MCF 10A (cell line): ENCODE measurements at regions not wholly inside any gene's neighbourhood (a gene's known extent, or its start where the extent isn't known, plus 50 kb on each side); places are given as distances from the start of the nearest gene placed in this dataset.

ENCODE experiments used
- BruUV-seq: library from RNA; stranded (reverse); fragments of 400-500 nt; replicated peaks from 2 replicates; lab custom pipeline; 2021; lab: Mats Ljungman, UMichigan
- CTCF ChIA-PET: fragments of 300-600 bp; sonication (Branson Sonifier 250); formaldehyde crosslinking; extraction: SDS; loops from one replicate; lab custom pipeline; 2021; ENCODE audit warnings: antibody characterized with exemption, inconsistent platforms; lab: Yijun Ruan, JAX
- POLR2A ChIA-PET: fragments of 300-600, 350-650 bp; sonication (Branson Sonifier 250); formaldehyde crosslinking; extraction: SDS; loops from one replicate; lab custom pipeline; 2020; ENCODE audit warnings: antibody characterized with exemption, inconsistent platforms; lab: Yijun Ruan, JAX
- DNase-seq: peaks from one replicate; pipeline ENCODE4 v3.0.0-alpha.2; 2018; ENCODE audit not compliant: unreplicated experiment
- H3K27ac Mint-ChIP-seq: one replicate; pipeline ENCODE4 v1.8.0; 2022; ENCODE audit warnings: mild to moderate bottlenecking, low read depth, mixed read lengths; ENCODE audit not compliant: unreplicated experiment
- H3K27me3 Mint-ChIP-seq: one replicate; pipeline ENCODE4 v1.8.0; 2022; ENCODE audit warnings: mixed read lengths; ENCODE audit not compliant: insufficient read depth, unreplicated experiment
- H3K36me3 Mint-ChIP-seq: one replicate; pipeline ENCODE4 v1.8.0; 2022; ENCODE audit warnings: mild to moderate bottlenecking, moderate library complexity, mixed read lengths; ENCODE audit not compliant: insufficient read depth, unreplicated experiment
- H3K4me1 Mint-ChIP-seq: one replicate; pipeline ENCODE4 v1.8.0; 2022; ENCODE audit warnings: mixed read lengths; ENCODE audit not compliant: insufficient read depth, unreplicated experiment
- H3K4me3 Mint-ChIP-seq: one replicate; pipeline ENCODE4 v1.8.0; 2022; ENCODE audit warnings: mild to moderate bottlenecking, moderate library complexity, mixed read lengths; ENCODE audit not compliant: unreplicated experiment
- H3K9me3 Mint-ChIP-seq: one replicate; pipeline ENCODE4 v1.8.0; 2022; ENCODE audit warnings: mixed read lengths; ENCODE audit not compliant: unreplicated experiment
- intact Hi-C: fragments of 100-400 bp; cut with micrococcal nuclease; formaldehyde crosslinking; loops from 2 replicates; pipeline ENCODE4 v1.14.1; 2022
- TF ChIP-seq, protein P1 (sequence below): fragments of 200-600 bp; IDR thresholded peaks from one replicate; pipeline ENCODE4 v1.8.0; 2022; ENCODE audit warnings: antibody characterized with exemption, mild to moderate bottlenecking; ENCODE audit not compliant: unreplicated experiment

GRCh38 chr1:81330111-81330510, 470.6 kb upstream of the ADGRL2 start:
- DNase-seq = no peak
- TF ChIP-seq, protein P1, sequence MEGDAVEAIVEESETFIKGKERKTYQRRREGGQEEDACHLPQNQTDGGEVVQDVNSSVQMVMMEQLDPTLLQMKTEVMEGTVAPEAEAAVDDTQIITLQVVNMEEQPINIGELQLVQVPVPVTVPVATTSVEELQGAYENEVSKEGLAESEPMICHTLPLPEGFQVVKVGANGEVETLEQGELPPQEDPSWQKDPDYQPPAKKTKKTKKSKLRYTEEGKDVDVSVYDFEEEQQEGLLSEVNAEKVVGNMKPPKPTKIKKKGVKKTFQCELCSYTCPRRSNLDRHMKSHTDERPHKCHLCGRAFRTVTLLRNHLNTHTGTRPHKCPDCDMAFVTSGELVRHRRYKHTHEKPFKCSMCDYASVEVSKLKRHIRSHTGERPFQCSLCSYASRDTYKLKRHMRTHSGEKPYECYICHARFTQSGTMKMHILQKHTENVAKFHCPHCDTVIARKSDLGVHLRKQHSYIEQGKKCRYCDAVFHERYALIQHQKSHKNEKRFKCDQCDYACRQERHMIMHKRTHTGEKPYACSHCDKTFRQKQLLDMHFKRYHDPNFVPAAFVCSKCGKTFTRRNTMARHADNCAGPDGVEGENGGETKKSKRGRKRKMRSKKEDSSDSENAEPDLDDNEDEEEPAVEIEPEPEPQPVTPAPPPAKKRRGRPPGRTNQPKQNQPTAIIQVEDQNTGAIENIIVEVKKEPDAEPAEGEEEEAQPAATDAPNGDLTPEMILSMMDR = no peak
- no TSS peak for BruUV-seq
- intact Hi-C loops = no loop called here
- peaks cover 8% of the 10 kb centered on the region for H3K4me1 Mint-ChIP-seq
- no peaks in the 10 kb centered on the region for H3K27me3 Mint-ChIP-seq
- ChIA-PET CTCF (interaction anchor here (1.0 kb wide), 1 partner anchor 155 kb away, joined by 3 read pairs; no protein-coding TSS in a partner anchor), POLR2A (no interaction called here)
- H3K36me3 Mint-ChIP-seq = no peaks in the 10 kb centered on the region
- H3K27ac Mint-ChIP-seq = no peak overlapping the region
- H3K9me3 Mint-ChIP-seq = no peaks in the 10 kb centered on the region
- H3K4me3 Mint-ChIP-seq = no peak overlapping the region

GRCh38 chr1:81329041-81329440, 471.7 kb upstream of the ADGRL2 start:
- DNase-seq = no peak
- H3K27me3 Mint-ChIP-seq = no peaks in the 10 kb centered on the region
- no peak overlapping the region for H3K27ac Mint-ChIP-seq
- TF ChIP-seq, protein P1 = no peak
- H3K4me1 Mint-ChIP-seq = peaks cover 8% of the 10 kb centered on the region
- intact Hi-C loops = no loop called here
- CTCF ChIA-PET = no interaction called here
- POLR2A ChIA-PET = interaction anchor here (0.5 kb wide), 1 partner anchor 721 kb away, joined by 3 read pairs; no protein-coding TSS in a partner anchor
- H3K4me3 Mint-ChIP-seq = no peak overlapping the region
- no TSS peak for BruUV-seq
- H3K36me3 Mint-ChIP-seq = no peaks in the 10 kb centered on the region
- H3K9me3 Mint-ChIP-seq = no peaks in the 10 kb centered on the region

- no peaks in the 10 kb centered on the region for H3K36me3 Mint-ChIP-seq
- no peak overlapping the region for H3K4me3 Mint-ChIP-seq
- H3K9me3 Mint-ChIP-seq = no peaks in the 10 kb centered on the region
- no peak for DNase-seq
- intact Hi-C loops = no loop called here
- H3K27me3 Mint-ChIP-seq = no peaks in the 10 kb centered on the region
- no peak overlapping the region for H3K27ac Mint-ChIP-seq
- ChIA-PET CTCF (interaction anchor here (0.6 kb wide), 1 partner anchor 397 kb away, joined by 3 read pairs; no protein-coding TSS in a partner anchor), POLR2A (no interaction called here)
- peaks cover 14% of the 10 kb centered on the region for H3K4me1 Mint-ChIP-seq
- BruUV-seq = no TSS peak
- TF ChIP-seq, protein P1 = no peak
These were observed 473.0 kb upstream of the ADGRL2 start for GRCh38 chr1:81327743-81328142.

DNA sequence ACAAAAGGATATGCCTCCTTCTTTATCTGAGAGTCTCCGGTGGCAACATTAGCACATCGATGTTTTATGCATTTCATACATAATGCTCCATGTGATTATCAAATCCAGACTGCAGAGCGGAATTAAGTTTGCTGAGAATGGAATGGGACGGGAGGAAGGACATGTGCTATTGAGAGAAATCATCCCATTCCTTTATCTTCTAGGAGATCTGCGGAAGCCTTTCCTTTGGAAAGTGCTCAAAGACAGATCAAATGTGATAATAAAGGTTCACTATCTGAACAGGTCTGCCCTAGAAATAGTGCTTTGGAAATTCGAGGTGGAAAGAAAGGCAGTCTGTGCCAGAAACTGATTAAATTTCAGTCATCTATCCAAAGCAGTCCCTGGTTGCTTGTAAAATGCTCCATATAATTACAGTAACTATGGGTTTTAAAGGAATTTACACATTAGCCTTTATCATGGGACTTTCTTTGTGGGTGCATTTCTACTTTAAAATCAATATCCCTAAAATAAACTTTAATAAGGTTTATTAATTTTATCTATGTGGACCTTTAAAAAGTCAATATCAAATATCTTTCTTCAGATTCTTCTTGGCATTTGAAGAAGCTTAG, 473.5 kb upstream of the ADGRL2 start:
- Mint-ChIP-seq H3K4me1 (peaks cover 14% of the 10 kb centered on the region), H3K27me3 (no peaks in the 10 kb centered on the region), H3K4me3 (no peak overlapping the region), H3K9me3 (no peaks in the 10 kb centered on the region), H3K36me3 (no peaks in the 10 kb centered on the region), H3K27ac (no peak overlapping the region)
- no peak for DNase-seq
- intact Hi-C loops = no loop called here
- TF ChIP-seq, protein P1 = no peak
- no TSS peak for BruUV-seq
- ChIA-PET POLR2A (no interaction called here), CTCF (no interaction called here)
